GM18520 (cell line): ENCODE measurements at regions not wholly inside any gene's neighbourhood (a gene's known extent, or its start where the extent isn't known, plus 50 kb on each side); places are given as distances from the start of the nearest gene placed in this dataset.
A peak's percentile ranks its signal among the peaks of the same experiment; 100 is the strongest.
"Not testable (repeated sequence)": the region's sequence is repeated elsewhere in the genome, so short reads cannot be mapped to it uniquely, and the experiment has no call there.

Experiments
- ATAC-seq: cut with Tn5 transposase; IDR thresholded peaks from one replicate; pipeline ENCODE4 v1.9.1; 2021; ENCODE audit not compliant: unreplicated experiment

- no peak for ATAC-seq
Measured at GRCh38 chr3:103410231-103410630, 975.4 kb downstream of the ZPLD1 start.

GRCh38 chr3:103421460-103421859 lies 986.6 kb downstream of the ZPLD1 start:
- no peak for ATAC-seq

DNA sequence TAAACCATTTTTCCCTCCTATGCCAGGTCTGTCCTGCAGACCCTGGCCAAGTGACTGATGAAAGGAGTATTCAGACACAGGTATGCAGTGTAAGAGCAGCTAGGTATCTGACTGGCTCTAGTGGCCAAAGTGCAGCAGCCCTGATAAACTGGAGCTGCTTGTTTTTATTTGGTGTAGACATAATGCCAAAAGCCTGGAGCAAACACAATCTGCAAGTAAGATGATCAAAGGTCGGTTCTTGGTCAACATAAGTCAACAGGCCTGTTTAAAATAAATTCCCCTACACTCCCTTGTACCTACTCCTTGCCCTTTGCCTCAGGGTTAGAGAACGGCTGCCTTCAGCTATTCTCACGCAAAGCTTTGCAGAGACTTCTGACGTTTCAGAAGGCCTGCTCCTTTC lies 1003.1 kb downstream of the ZPLD1 start:
- ATAC-seq = no peak

DNA sequence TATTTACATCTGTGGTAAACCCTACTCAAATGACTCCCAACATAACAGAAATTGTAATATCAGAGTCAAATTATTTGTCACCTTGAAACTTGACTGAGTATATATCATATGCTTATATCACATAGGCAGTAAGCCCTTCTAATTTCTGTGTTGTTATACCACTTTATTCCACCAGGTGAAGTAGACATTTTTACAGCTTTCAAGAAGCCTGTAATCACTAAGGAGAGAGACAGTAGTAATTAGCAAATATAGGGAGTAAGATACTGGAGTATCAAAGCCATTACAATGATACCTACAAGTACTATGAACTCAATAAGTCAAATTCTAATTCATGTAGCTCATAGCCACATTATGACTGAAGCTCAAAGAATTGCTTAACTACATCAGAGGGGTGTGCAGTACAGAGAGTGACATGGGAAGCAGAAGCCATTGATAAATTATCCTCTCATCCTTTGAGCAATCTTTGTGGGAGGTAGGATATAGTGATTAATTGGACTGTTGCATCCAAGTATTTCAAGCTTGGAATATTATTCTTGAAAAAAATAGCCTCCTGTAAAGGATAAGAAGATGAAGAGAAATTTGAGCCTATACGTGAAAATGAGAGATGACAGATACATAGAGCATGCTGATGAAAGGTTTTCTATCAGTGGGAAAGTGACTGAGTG lies 1005.9 kb downstream of the ZPLD1 start:
- ATAC-seq = peak; percentile 83

- ATAC-seq = no peak
Measured at GRCh38 chr3:103446953-103447629, 1012.3 kb downstream of the ZPLD1 start.

DNA sequence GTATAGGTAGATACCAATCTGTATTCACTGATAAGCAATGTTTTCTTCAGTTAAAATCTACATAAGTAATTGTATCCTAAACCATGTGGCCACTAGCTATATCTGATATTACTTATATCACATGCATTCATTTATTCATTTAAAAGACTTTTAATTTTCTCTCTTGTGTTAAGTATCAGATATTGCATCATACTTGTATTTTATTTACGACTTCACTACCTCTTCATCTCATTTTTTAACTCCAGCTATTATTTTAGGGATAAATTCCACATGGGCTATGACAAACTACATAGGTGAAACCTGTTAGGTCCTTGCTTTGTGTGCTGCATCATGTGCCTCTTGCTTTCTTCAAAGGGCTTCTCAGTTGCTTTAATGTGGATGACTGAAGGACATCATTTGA lies 1018.3 kb downstream of the ZPLD1 start:
- ATAC-seq = no peak

- ATAC-seq = no peak
Measured at GRCh38 chr3:103459815-103460214, 1025.0 kb downstream of the ZPLD1 start.

DNA sequence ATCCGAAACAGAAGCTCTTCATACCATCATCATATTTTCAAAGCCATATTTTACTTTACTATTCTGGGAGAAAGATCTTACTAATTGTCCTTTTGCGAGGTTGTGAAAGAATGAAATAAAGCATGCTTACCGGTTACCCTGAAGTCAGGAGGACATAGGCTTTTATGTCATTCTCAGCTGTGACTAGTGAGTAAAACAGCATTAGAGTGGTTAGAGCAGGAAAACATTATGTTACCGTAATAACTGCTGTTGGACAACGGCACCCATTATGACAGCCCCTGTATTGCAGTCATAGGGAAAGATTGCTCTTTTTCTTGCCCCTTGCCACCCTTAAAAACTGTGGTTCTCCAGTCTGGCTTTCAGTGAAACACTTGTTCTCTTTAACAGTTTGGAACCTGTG lies 1035.7 kb downstream of the ZPLD1 start:
- no peak for ATAC-seq

DNA sequence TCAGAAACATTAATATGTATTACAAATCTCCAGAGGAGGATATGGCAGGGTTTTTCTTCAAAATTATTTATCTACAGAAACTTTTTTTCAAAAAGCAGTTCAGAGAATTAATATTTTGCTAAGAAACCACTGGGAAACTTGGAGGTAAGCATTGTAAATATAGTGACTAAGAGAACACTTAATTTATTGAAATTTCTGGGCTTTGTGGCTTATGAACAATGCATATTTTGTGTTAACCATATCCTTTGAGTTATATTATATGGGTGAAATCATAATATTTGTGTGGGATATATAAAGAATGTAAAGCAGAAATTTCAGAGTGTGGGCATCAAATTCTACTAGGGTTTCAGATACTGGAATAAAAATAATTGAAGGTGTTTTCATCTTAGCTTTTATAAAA lies 1059.2 kb downstream of the ZPLD1 start:
- no peak for ATAC-seq

GRCh38 chr3:103494512-103494911 lies 1059.7 kb downstream of the ZPLD1 start:
- no peak for ATAC-seq

DNA sequence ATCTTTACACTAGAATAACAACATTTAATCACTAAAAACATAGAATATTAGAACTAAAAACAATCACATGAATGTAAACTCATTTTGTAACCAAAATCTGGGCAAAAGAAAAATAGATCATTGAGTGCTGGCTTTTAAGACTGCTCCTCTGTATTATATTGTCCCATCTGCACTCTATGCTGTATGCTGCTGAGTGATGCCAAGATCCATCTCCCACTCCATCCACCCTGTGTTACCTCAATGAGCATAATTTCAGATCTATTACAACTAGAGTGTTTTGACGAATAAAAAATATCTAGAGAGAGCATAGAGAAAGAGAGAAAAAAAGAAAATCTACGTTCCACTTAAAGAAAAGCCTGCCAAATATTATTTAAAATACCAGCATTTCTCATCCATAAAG lies 1060.4 kb downstream of the ZPLD1 start:
- ATAC-seq = no peak

GRCh38 chr3:103499132-103499900 lies 1064.5 kb downstream of the ZPLD1 start:
- ATAC-seq = no peak

DNA sequence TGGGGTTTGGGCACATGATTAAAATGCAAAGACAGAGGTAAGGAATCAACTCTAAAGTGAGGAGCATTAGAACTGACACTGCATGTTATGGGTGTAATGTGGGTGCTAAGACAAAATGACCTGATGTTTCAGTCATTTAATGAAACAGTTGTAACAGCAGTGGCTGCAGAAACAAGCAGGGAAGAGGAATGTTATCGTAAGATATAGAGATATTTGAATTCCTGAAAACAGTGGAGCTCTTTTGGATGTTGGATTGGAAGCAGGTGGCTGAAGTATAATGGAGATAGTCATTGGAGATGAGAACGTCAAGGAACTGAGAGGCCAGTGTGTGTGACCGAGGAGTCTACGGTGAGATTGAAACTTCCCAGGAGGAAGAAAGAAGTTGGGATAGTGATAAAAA lies 1065.2 kb downstream of the ZPLD1 start:
- no peak for ATAC-seq

- no peak for ATAC-seq
Measured at GRCh38 chr3:103510760-103511159, 1075.9 kb downstream of the ZPLD1 start.

DNA sequence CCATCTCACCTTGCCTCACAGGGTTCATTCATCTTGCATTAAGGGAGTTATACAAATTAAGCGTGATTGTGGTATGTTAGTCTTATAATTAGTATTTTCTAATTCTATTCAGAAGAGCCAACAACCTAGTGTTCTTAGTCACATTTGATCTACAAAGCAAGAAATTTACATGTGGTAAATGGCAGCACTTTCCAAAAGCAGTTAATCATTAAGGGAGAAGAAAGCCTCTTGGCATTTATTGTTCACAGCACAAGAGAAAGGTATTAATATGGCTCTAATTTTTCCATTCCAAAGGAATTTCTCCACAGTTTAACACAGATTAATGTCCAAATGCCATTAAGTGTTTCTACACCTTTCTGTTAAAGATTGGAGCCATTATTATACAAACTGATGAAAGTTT lies 1077.1 kb downstream of the ZPLD1 start:
- peak; percentile 91 for ATAC-seq

- ATAC-seq = no peak
Measured at GRCh38 chr3:103512595-103512994, 1077.8 kb downstream of the ZPLD1 start.

DNA sequence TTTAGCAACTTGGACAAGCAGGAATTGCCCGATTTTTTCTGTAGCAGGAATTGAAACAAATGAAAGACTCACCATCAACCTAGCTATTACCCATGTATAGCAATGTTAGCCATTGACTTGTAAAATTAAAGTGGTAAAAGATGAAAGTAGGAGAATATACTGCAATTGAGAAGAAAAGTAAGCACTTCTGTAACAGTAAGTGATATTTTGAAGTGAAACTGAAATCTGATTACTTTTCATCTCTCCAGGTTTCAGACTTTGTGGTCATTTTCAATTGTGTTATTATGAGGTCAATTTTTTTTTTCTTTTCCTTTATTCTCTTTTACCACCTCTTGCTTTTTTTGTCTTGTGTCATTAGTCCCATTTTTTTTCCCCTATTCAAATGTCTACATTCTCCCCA lies 1078.2 kb downstream of the ZPLD1 start:
- peak; percentile 37 for ATAC-seq

DNA sequence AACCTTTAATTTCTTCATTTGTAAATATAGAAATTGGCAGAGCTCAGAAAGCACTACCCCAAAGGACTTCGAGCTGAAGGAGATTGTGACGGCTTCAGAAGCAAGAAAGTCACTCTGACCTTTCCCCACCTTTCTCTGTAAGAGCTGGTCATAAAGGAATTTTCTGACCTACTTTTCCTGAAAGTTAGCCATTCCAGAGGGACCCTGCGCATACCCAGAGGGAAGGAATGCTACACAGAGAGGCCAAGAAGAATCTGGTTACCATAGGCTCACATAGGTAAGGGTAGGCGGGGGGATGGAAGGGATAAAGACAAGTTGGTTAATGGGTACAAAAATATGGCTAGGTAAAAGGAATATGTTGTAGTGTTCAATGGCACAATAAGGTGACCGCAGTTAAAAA lies 1080.3 kb downstream of the ZPLD1 start:
- ATAC-seq = no peak

GRCh38 chr3:103516950-103517349 lies 1082.1 kb downstream of the ZPLD1 start:
- ATAC-seq = no peak

DNA sequence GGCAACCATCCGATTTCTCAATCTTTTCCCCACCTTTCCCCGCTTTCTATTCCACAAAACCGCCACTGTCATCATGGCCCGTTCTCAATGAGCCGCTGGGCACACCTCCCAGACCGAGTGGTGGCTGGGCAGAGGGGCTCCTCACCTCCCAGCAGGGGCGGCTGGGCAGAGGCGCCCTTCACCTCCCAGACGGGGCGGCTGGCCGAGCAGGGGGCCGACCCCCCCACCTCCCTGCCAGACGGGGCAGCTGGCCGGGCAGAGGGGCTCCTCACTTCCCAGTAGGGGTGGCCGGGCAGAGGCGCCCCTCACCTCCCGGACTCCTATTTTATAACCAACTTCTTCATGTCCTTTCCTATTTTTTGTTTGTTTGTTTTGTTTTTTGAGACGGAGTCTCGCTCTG lies 1096.5 kb downstream of the ZPLD1 start:
- not testable (repeated sequence) for ATAC-seq

- no peak for ATAC-seq
Measured at GRCh38 chr3:103532986-103533385, 1098.2 kb downstream of the ZPLD1 start.

- no peak for ATAC-seq
Measured at GRCh38 chr3:103554451-103554850, 1119.6 kb downstream of the ZPLD1 start.
